C4-2B (cell line): ENCODE measurements at regions not wholly inside any gene's neighbourhood (a gene's known extent, or its start where the extent isn't known, plus 50 kb on each side); places are given as distances from the start of the nearest gene placed in this dataset.

Experiments used
- H3K27ac ChIP-seq: fragments of 450-650 bp; 2 replicates; pipeline ENCODE4 v1.5.1; 2017
- CTCF ChIP-seq: fragments of 450-650 bp; conservative IDR thresholded peaks from 2 replicates; pipeline ENCODE4 v1.5.1; 2017; ENCODE audit warnings: mild to moderate bottlenecking
- ZFX ChIP-seq: fragments of 450-650 bp; IDR thresholded peaks from 2 replicates; pipeline ENCODE4 v1.6.1; 2017

- no peak overlapping the region for H3K27ac ChIP-seq
- no peak for TF ChIP-seq CTCF
- TF ChIP-seq ZFX = no peak
Observed at GRCh38 chr9:2933165-2934095, 89.5 kb upstream of the PUM3 start.

- no peak overlapping the region for H3K27ac ChIP-seq
- TF ChIP-seq CTCF (no peak), ZFX (no peak)
Observed at GRCh38 chr9:2928411-2928810, 84.5 kb upstream of the PUM3 start.

- TF ChIP-seq CTCF (no peak), ZFX (no peak)
- no peak overlapping the region for H3K27ac ChIP-seq
Observed at GRCh38 chr9:2925016-2925415, 81.1 kb upstream of the PUM3 start.

- no peak overlapping the region for H3K27ac ChIP-seq
- TF ChIP-seq CTCF (no peak), ZFX (no peak)
Observed at GRCh38 chr9:2924380-2924768, 80.5 kb upstream of the PUM3 start.

- H3K27ac ChIP-seq = no peak overlapping the region
- TF ChIP-seq ZFX = no peak
- no peak for TF ChIP-seq CTCF
Observed at GRCh38 chr9:2923766-2924379, 80.0 kb upstream of the PUM3 start.

GRCh38 chr9:2919347-2919746, 75.5 kb upstream of the PUM3 start:
- TF ChIP-seq ZFX (no peak), CTCF (no peak)
- H3K27ac ChIP-seq = no peak overlapping the region

GRCh38 chr9:2916382-2916985, 72.6 kb upstream of the PUM3 start:
- no peak overlapping the region for H3K27ac ChIP-seq
- no peak for TF ChIP-seq ZFX
- TF ChIP-seq CTCF = no peak
